Smooth muscle cell (in vitro differentiated cells): ENCODE measurements at regions not wholly inside any gene's neighbourhood (a gene's known extent, or its start where the extent isn't known, plus 50 kb on each side); places are given as distances from the start of the nearest gene placed in this dataset.

ENCODE experiments used
- DNase-seq: peaks from one replicate; lab custom pipeline; 2025; ENCODE audit not compliant: unreplicated experiment; lab: John Stamatoyannopoulos, UW
- H2AFZ ChIP-seq: fragments of 200-600 bp; sonication (generic); 2 replicates; pipeline ENCODE4 v1.6.0; 2016; ENCODE audit warnings: antibody characterized with exemption, low read depth, mild to moderate bottlenecking
- H3F3A ChIP-seq: fragments of 200-600 bp; sonication (generic); 2 replicates; pipeline ENCODE4 v1.6.0; 2017; ENCODE audit warnings: antibody characterized with exemption, low read depth
- H3K27ac ChIP-seq: fragments of 200-600 bp; sonication (generic); 2 replicates; pipeline ENCODE4 v1.5.1; 2016; ENCODE audit warnings: low read depth, mild to moderate bottlenecking
- H3K27me3 ChIP-seq: fragments of 200-600 bp; sonication (generic); 2 replicates; pipeline ENCODE4 v1.6.1; 2016; ENCODE audit warnings: low read depth, mild to moderate bottlenecking
- H3K36me3 ChIP-seq: fragments of 200-600 bp; sonication (generic); 2 replicates; pipeline ENCODE4 v1.5.1; 2016; ENCODE audit warnings: low read depth
- H3K4me1 ChIP-seq: fragments of 200-600 bp; sonication (generic); 2 replicates; pipeline ENCODE4 v1.5.1; 2016; ENCODE audit warnings: low read depth
- H3K4me2 ChIP-seq: fragments of 200-600 bp; sonication (generic); 2 replicates; pipeline ENCODE4 v1.6.0; 2016; ENCODE audit warnings: mild to moderate bottlenecking
- H3K4me3 ChIP-seq: fragments of 200-600 bp; sonication (generic); 2 replicates; pipeline ENCODE4 v1.5.1; 2016; ENCODE audit warnings: mild to moderate bottlenecking
- H3K79me2 ChIP-seq: fragments of 200-600 bp; sonication (generic); 2 replicates; pipeline ENCODE4 v1.6.0; 2016; ENCODE audit warnings: low read depth, mild to moderate bottlenecking
- H3K9ac ChIP-seq: fragments of 200-600 bp; sonication (generic); 2 replicates; pipeline ENCODE4 v1.6.0; 2016; ENCODE audit warnings: low read depth
- H3K9me3 ChIP-seq: fragments of 200-600 bp; sonication (generic); replicated peaks from 2 replicates; pipeline ENCODE4 v1.5.1; 2016; ENCODE audit warnings: low read depth
- H4K20me1 ChIP-seq: fragments of 200-600 bp; sonication (generic); 2 replicates; pipeline ENCODE4 v1.6.0; 2016; ENCODE audit warnings: low read depth
- CTCF ChIP-seq: fragments of 200-600 bp; sonication (generic); IDR thresholded peaks from 2 replicates; pipeline ENCODE4 v1.5.1; 2017; ENCODE audit warnings: borderline replicate concordance, mild to moderate bottlenecking, antibody characterized with exemption; ENCODE audit not compliant: insufficient read depth, poor library complexity, severe bottlenecking
- WGBS: methylation state at CpG from one replicate; pipeline ENCODE4 v1.1.7; 2016; ENCODE audit warnings: low lambda C conversion rate; 5-methylcytosine and 5-hydroxymethylcytosine counted together

GRCh38 chr11:134471087-134471715, 59.2 kb upstream of the B3GAT1 start:
- Histone ChIP-seq H3K27ac (no peak overlapping the region), H3K4me3 (no peak overlapping the region), H3K9ac (no peak overlapping the region), H3K9me3 (no peaks in the 10 kb centered on the region), H3K36me3 (no peaks in the 10 kb centered on the region), H4K20me1 (no peaks in the 10 kb centered on the region), H3K4me2 (no peak overlapping the region), H3K4me1 (no peaks in the 10 kb centered on the region), H3F3A (no peaks in the 10 kb centered on the region), H2AFZ (no peak overlapping the region), H3K27me3 (peaks cover 11% of the 10 kb centered on the region), H3K79me2 (no peaks in the 10 kb centered on the region)
- TF ChIP-seq CTCF = no peak
- DNase-seq = no peak
- WGBS = 89% methylated on average over 28 of the region's 28 CpGs

- no peaks in the 10 kb centered on the region for H3K36me3 ChIP-seq
- no peaks in the 10 kb centered on the region for H4K20me1 ChIP-seq
- H3K9ac ChIP-seq = no peak overlapping the region
- no peaks in the 10 kb centered on the region for H3K79me2 ChIP-seq
- 85% methylated on average over 6 of the region's 6 CpGs for WGBS
- no peaks in the 10 kb centered on the region for H3K9me3 ChIP-seq
- no peak for TF ChIP-seq CTCF
- no peaks in the 10 kb centered on the region for H3F3A ChIP-seq
- no peak overlapping the region for H3K4me2 ChIP-seq
- H2AFZ ChIP-seq = no peak overlapping the region
- H3K27me3 ChIP-seq = peaks cover 19% of the 10 kb centered on the region
- no peak overlapping the region for H3K27ac ChIP-seq
- H3K4me1 ChIP-seq = peaks cover 4% of the 10 kb centered on the region
- no peak overlapping the region for H3K4me3 ChIP-seq
- no peak for DNase-seq
Measured at GRCh38 chr11:134470238-134470637, 58.2 kb upstream of the B3GAT1 start.

- WGBS = 93% methylated on average over 3 of the region's 3 CpGs
- H3K9ac ChIP-seq = no peak overlapping the region
- H3K36me3 ChIP-seq = no peaks in the 10 kb centered on the region
- no peak overlapping the region for H3K4me2 ChIP-seq
- no peak overlapping the region for H2AFZ ChIP-seq
- H3K4me3 ChIP-seq = no peak overlapping the region
- no peaks in the 10 kb centered on the region for H3K9me3 ChIP-seq
- peaks cover 24% of the 10 kb centered on the region for H3K27me3 ChIP-seq
- H4K20me1 ChIP-seq = no peaks in the 10 kb centered on the region
- no peak for DNase-seq
- H3K4me1 ChIP-seq = peaks cover 4% of the 10 kb centered on the region
- H3K27ac ChIP-seq = no peak overlapping the region
- no peak for TF ChIP-seq CTCF
- H3F3A ChIP-seq = no peaks in the 10 kb centered on the region
- H3K79me2 ChIP-seq = no peaks in the 10 kb centered on the region
Measured at GRCh38 chr11:134469627-134470026, 57.6 kb upstream of the B3GAT1 start.

GRCh38 chr11:134468796-134469195, 56.8 kb upstream of the B3GAT1 start:
- Histone ChIP-seq H3K9ac (no peak overlapping the region), H3K4me3 (no peak overlapping the region), H3K27ac (no peak overlapping the region), H2AFZ (no peak overlapping the region), H3K79me2 (no peaks in the 10 kb centered on the region), H3K27me3 (peaks cover 30% of the 10 kb centered on the region), H3K4me1 (peaks cover 4% of the 10 kb centered on the region), H4K20me1 (no peaks in the 10 kb centered on the region), H3F3A (no peaks in the 10 kb centered on the region), H3K4me2 (no peak overlapping the region), H3K36me3 (no peaks in the 10 kb centered on the region), H3K9me3 (no peaks in the 10 kb centered on the region)
- no peak for DNase-seq
- no peak for TF ChIP-seq CTCF
- WGBS = 81% methylated on average over 3 of the region's 3 CpGs
